ENCODE measurements at regions not wholly inside any gene's neighbourhood (a gene's known extent, or its start where the extent isn't known, plus 50 kb on each side); places are given as distances from the start of the nearest gene placed in this dataset.

- DNase-seq (ENCODE audit: low read depth in 2 of 2): no peak
These were observed 1183.0 kb downstream of the MAT2B start for GRCh38 chr5:164688437-164688836.

GRCh38 chr5:164708831-164709230 lies 1203.4 kb downstream of the MAT2B start:
- DNase-seq (ENCODE audit: low read depth in 2 of 2): no peak

- no peak for DNase-seq (ENCODE audit: low read depth in 2 of 2)
These were observed 1208.3 kb downstream of the MAT2B start for GRCh38 chr5:164713682-164714081.

- DNase-seq (ENCODE audit: low read depth in 2 of 2): no peak
These were observed 1215.7 kb downstream of the MAT2B start for GRCh38 chr5:164721116-164721515.

- no peak for DNase-seq (ENCODE audit: low read depth in 2 of 2)
These were observed 1216.2 kb downstream of the MAT2B start for GRCh38 chr5:164721656-164722055.

GRCh38 chr5:164722702-164723101 lies 1217.3 kb downstream of the MAT2B start:
- DNase-seq (ENCODE audit: low read depth in 2 of 2): no peak

- no peak for DNase-seq (ENCODE audit: low read depth in 2 of 2)
These were observed 1221.6 kb downstream of the MAT2B start for GRCh38 chr5:164727012-164727411.

- no peak for DNase-seq (ENCODE audit: low read depth in 2 of 2)
These were observed 1223.3 kb downstream of the MAT2B start for GRCh38 chr5:164728733-164729132.

GRCh38 chr5:164735334-164735733 lies 1229.9 kb downstream of the MAT2B start:
- DNase-seq (ENCODE audit: low read depth in 2 of 2): no peak

GRCh38 chr5:164741376-164741775 lies 1236.0 kb downstream of the MAT2B start:
- DNase-seq (ENCODE audit: low read depth in 2 of 2): no peak

- DNase-seq (ENCODE audit: low read depth in 2 of 2): no peak
These were observed 1236.6 kb downstream of the MAT2B start for GRCh38 chr5:164742025-164742424.

GRCh38 chr5:164746723-164747122 lies 1241.3 kb downstream of the MAT2B start:
- no peak for DNase-seq (ENCODE audit: low read depth in 2 of 2)

GRCh38 chr5:164747371-164747770 lies 1242.0 kb downstream of the MAT2B start:
- no peak for DNase-seq (ENCODE audit: low read depth in 2 of 2)

- DNase-seq (ENCODE audit: low read depth in 2 of 2): no peak
These were observed 1243.4 kb downstream of the MAT2B start for GRCh38 chr5:164748861-164749260.

GRCh38 chr5:164753434-164753833 lies 1248.0 kb downstream of the MAT2B start:
- DNase-seq (ENCODE audit: low read depth in 2 of 2): no peak

- DNase-seq (ENCODE audit: low read depth in 2 of 2): no peak
These were observed 1257.8 kb downstream of the MAT2B start for GRCh38 chr5:164763206-164763605.

GRCh38 chr5:164772122-164772521 lies 1266.7 kb downstream of the MAT2B start:
- no peak for DNase-seq (ENCODE audit: low read depth in 2 of 2)

GRCh38 chr5:164784230-164784629 lies 1278.8 kb downstream of the MAT2B start:
- DNase-seq (ENCODE audit: low read depth in 2 of 2): no peak

GRCh38 chr5:164798110-164798509 lies 1292.7 kb downstream of the MAT2B start:
- DNase-seq (ENCODE audit: low read depth in 2 of 2): no peak

GRCh38 chr5:164799391-164799790 lies 1294.0 kb downstream of the MAT2B start:
- DNase-seq (ENCODE audit: low read depth in 2 of 2): no peak

- no peak for DNase-seq (ENCODE audit: low read depth in 2 of 2)
These were observed 1296.5 kb downstream of the MAT2B start for GRCh38 chr5:164801910-164802309.

GRCh38 chr5:164809821-164810220 lies 1304.4 kb downstream of the MAT2B start:
- DNase-seq (ENCODE audit: low read depth in 2 of 2): no peak

GRCh38 chr5:164818445-164818844 lies 1313.0 kb downstream of the MAT2B start:
- DNase-seq (ENCODE audit: low read depth in 2 of 2): no peak

- DNase-seq (ENCODE audit: low read depth in 2 of 2): no peak
These were observed 1319.3 kb downstream of the MAT2B start for GRCh38 chr5:164824671-164825070.

- DNase-seq (ENCODE audit: low read depth in 2 of 2): no peak
These were observed 1327.1 kb downstream of the MAT2B start for GRCh38 chr5:164832516-164832915.

All from activated CD8-positive, alpha-beta memory T cell treated with anti-CD3 and anti-CD28 coated beads for 4 hours (primary cell).